Non-pigmented ciliary epithelial cell (primary cell): ENCODE measurements at regions not wholly inside any gene's neighbourhood (a gene's known extent, or its start where the extent isn't known, plus 50 kb on each side); places are given as distances from the start of the nearest gene placed in this dataset.

Experiments used
- DNase-seq: peaks from one replicate; pipeline ENCODE4 v3.0.0-alpha.2; 2010; ENCODE audit warnings: low read depth

- DNase-seq, result no peak
Measured at GRCh38 chr1:244347942-244348341, 103.8 kb downstream of the ADSS2 start.

GRCh38 chr1:244349103-244349531 is 102.6 kb downstream of the ADSS2 start:
- DNase-seq, result peak; percentile 91

GRCh38 chr1:244349581-244350001 is 102.1 kb downstream of the ADSS2 start:
- no peak for DNase-seq

- DNase-seq, result no peak
Measured at GRCh38 chr1:244350027-244350426, 101.7 kb downstream of the ADSS2 start.

GRCh38 chr1:244352156-244352830 is 99.4 kb downstream of the ADSS2 start:
- DNase-seq, result no peak

GRCh38 chr1:244353551-244354091 is 98.1 kb downstream of the ADSS2 start:
- DNase-seq, result peak; percentile 90

- DNase-seq, result no peak
Measured at GRCh38 chr1:244354810-244355278, 96.9 kb downstream of the ADSS2 start.

GRCh38 chr1:244356376-244356775 is 95.3 kb downstream of the ADSS2 start:
- DNase-seq, result no peak
